ENCODE measurements at regions not wholly inside any gene's neighbourhood (a gene's known extent, or its start where the extent isn't known, plus 50 kb on each side); places are given as distances from the start of the nearest gene placed in this dataset.

GRCh38 chr5:52409835-52410234 lies 377.9 kb upstream of the ITGA1 start:
- TF ChIP-seq POLR2AphosphoS5 (IDR thresholded peaks at IDR 0.05; ENCODE audit: low read depth, low read length) (no peak), TAF1 (IDR thresholded peaks at IDR 0.05; ENCODE audit: borderline replicate concordance, low read depth, low read length) (no peak), POLR2A (IDR thresholded peaks at IDR 0.05; ENCODE audit: low read depth, low read length) (no peak)
- no peak for DNase-seq (ENCODE audit: insufficient read length)
- no peak for FAIRE-seq

GRCh38 chr5:52419357-52419756 lies 368.4 kb upstream of the ITGA1 start:
- TF ChIP-seq POLR2AphosphoS5 (IDR thresholded peaks at IDR 0.05; ENCODE audit: low read depth, low read length): no peak
- TF ChIP-seq TAF1 (IDR thresholded peaks at IDR 0.05; ENCODE audit: borderline replicate concordance, low read depth, low read length): no peak
- no peak for TF ChIP-seq POLR2A (IDR thresholded peaks at IDR 0.05; ENCODE audit: low read depth, low read length)
- FAIRE-seq: no peak
- DNase-seq (ENCODE audit: insufficient read length): no peak

DNA sequence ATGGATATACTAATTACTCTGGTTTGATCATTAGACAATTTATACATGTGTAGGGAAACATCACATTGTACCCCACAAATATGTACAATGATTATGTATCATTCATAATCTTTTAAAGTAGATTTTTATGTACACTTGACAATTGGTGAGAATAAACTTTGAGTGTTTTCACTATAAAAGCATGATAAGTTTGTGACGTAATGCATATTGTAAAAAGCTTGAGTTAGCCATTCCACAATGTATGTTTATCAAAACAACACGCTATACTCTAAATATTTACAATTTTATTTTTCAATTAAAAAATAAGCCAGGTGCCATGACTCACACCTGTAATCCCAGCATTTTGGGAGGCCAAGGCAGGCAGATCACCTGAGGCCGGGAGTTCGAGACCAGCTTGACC lies 360.1 kb upstream of the ITGA1 start:
- DNase-seq (ENCODE audit: insufficient read length) (no peak), FAIRE-seq (no peak)
- TF ChIP-seq TAF1 (IDR thresholded peaks at IDR 0.05; ENCODE audit: borderline replicate concordance, low read depth, low read length) (no peak), POLR2A (IDR thresholded peaks at IDR 0.05; ENCODE audit: low read depth, low read length) (no peak)

GRCh38 chr5:52428977-52429489 lies 358.7 kb upstream of the ITGA1 start:
- no peak for DNase-seq (ENCODE audit: insufficient read length)
- TF ChIP-seq TAF1 (IDR thresholded peaks at IDR 0.05; ENCODE audit: borderline replicate concordance, low read depth, low read length): no peak
- TF ChIP-seq POLR2A (IDR thresholded peaks at IDR 0.05; ENCODE audit: low read depth, low read length): no peak
- TF ChIP-seq POLR2AphosphoS5 (IDR thresholded peaks at IDR 0.05; ENCODE audit: low read depth, low read length): no peak
- no peak for FAIRE-seq

GRCh38 chr5:52441768-52442167 lies 345.9 kb upstream of the ITGA1 start:
- DNase-seq (ENCODE audit: insufficient read length) (no peak), FAIRE-seq (no peak)
- TF ChIP-seq POLR2AphosphoS5 (IDR thresholded peaks at IDR 0.05; ENCODE audit: low read depth, low read length) (no peak), TAF1 (IDR thresholded peaks at IDR 0.05; ENCODE audit: borderline replicate concordance, low read depth, low read length) (no peak), POLR2A (IDR thresholded peaks at IDR 0.05; ENCODE audit: low read depth, low read length) (no peak)

DNA sequence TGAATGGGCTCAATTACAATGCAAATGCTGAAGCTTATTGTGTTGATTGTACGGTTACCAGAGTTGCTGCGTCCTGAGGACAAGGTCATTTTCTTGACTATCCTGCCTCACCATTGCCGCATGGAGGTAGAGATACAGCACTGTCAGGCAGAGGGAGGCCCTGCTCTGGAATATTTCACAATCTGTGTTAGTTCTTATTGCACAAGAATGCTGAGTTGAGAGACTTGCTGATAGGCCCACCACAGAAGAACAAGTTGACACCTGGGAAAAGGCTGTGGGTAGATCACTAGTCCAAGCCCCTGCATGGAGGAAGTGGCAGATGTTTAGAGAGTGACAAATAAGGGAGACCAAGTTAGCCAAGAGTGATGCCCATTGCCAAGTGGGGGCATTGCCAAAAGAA lies 344.5 kb upstream of the ITGA1 start:
- no peak for DNase-seq (ENCODE audit: insufficient read length)
- TF ChIP-seq TAF1 (IDR thresholded peaks at IDR 0.05; ENCODE audit: borderline replicate concordance, low read depth, low read length) (no peak), POLR2AphosphoS5 (IDR thresholded peaks at IDR 0.05; ENCODE audit: low read depth, low read length) (no peak), POLR2A (IDR thresholded peaks at IDR 0.05; ENCODE audit: low read depth, low read length) (no peak)
- no peak for FAIRE-seq

DNA sequence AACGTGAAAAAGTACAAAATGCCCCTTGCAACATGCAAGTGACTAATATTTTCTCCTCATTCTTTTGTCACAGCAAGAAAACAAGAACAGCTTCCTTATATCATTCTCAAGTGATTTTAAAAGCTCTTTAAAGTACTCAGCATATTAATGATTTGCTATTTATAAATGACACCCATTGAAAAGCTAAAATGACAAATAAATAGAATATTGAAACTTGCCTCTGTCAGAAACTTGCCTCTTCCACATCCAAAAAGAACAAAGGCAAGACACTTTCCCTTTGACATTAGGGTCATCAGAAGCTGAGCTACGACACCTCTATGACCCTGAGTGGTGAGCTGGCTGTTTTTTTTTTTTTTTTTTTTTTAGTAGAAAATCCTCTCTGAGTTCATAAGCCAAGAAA lies 339.6 kb upstream of the ITGA1 start:
- DNase-seq (ENCODE audit: insufficient read length) (no peak), FAIRE-seq (no peak)
- TF ChIP-seq TAF1 (IDR thresholded peaks at IDR 0.05; ENCODE audit: borderline replicate concordance, low read depth, low read length) (no peak), POLR2AphosphoS5 (IDR thresholded peaks at IDR 0.05; ENCODE audit: low read depth, low read length) (no peak), POLR2A (IDR thresholded peaks at IDR 0.05; ENCODE audit: low read depth, low read length) (no peak)

DNA sequence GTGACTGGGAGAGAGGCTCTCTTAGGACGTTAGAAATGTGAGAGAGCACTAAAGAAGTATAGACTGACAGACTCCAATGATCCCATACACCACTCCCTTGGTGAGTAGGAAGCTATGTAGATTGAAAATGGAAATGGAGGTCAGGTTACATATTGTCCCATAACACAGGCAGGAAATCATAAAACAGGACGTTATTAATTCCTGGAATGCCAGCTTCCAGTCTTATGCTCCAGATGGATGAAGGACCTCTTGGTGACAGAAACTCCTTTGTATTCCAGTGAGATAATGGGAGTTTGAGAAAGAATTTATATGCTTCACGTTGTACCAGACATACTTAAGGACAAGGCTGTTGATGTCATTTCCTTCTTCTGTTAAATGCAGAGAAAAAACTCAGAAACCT lies 338.2 kb upstream of the ITGA1 start:
- FAIRE-seq (no peak), DNase-seq (ENCODE audit: insufficient read length) (no peak)
- TF ChIP-seq POLR2AphosphoS5 (IDR thresholded peaks at IDR 0.05; ENCODE audit: low read depth, low read length) (no peak), TAF1 (IDR thresholded peaks at IDR 0.05; ENCODE audit: borderline replicate concordance, low read depth, low read length) (no peak), POLR2A (IDR thresholded peaks at IDR 0.05; ENCODE audit: low read depth, low read length) (no peak)

DNA sequence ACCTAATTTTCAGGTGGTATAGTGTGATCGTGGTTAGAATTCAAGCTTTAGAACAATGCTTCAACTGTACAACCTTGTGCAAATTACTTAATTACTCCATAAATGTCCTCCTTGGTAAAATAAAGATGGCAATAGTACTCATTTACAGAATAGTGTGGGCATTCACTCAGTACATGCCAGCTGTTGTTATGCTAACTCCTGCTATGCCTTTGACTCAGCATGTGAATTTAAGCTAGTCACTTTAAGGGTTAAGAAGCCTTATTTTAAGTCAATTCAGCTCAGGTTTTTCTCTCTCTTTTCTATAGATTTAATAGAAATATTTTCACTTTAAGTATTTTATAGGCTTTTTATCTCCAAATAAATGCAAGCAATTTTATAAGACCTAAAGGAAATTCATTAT lies 335.6 kb upstream of the ITGA1 start:
- DNase-seq (ENCODE audit: insufficient read length): no peak

GRCh38 chr5:52453176-52453575 lies 334.5 kb upstream of the ITGA1 start:
- FAIRE-seq (no peak), DNase-seq (ENCODE audit: insufficient read length) (no peak)
- no peak for TF ChIP-seq POLR2AphosphoS5 (IDR thresholded peaks at IDR 0.05; ENCODE audit: low read depth, low read length)
- no peak for TF ChIP-seq TAF1 (IDR thresholded peaks at IDR 0.05; ENCODE audit: borderline replicate concordance, low read depth, low read length)
- no peak for TF ChIP-seq POLR2A (IDR thresholded peaks at IDR 0.05; ENCODE audit: low read depth, low read length)

More for the DNA sequence above, 335.6 kb upstream of the ITGA1 start:
- FAIRE-seq: no peak
- TF ChIP-seq POLR2A (IDR thresholded peaks at IDR 0.05; ENCODE audit: low read depth, low read length) (no peak), POLR2AphosphoS5 (IDR thresholded peaks at IDR 0.05; ENCODE audit: low read depth, low read length) (no peak)

- no peak for TF ChIP-seq TAF1 (IDR thresholded peaks at IDR 0.05; ENCODE audit: borderline replicate concordance, low read depth, low read length)
- no peak for TF ChIP-seq POLR2AphosphoS5 (IDR thresholded peaks at IDR 0.05; ENCODE audit: low read depth, low read length)
- no peak for TF ChIP-seq POLR2A (IDR thresholded peaks at IDR 0.05; ENCODE audit: low read depth, low read length)
- DNase-seq (ENCODE audit: insufficient read length) (no peak), FAIRE-seq (no peak)
These were observed 331.8 kb upstream of the ITGA1 start for GRCh38 chr5:52455920-52456319.

GRCh38 chr5:52457810-52458209 lies 329.9 kb upstream of the ITGA1 start:
- DNase-seq (ENCODE audit: insufficient read length): no peak

GRCh38 chr5:52466113-52466512 lies 321.6 kb upstream of the ITGA1 start:
- TF ChIP-seq POLR2A (IDR thresholded peaks at IDR 0.05; ENCODE audit: low read depth, low read length) (no peak), POLR2AphosphoS5 (IDR thresholded peaks at IDR 0.05; ENCODE audit: low read depth, low read length) (no peak), TAF1 (IDR thresholded peaks at IDR 0.05; ENCODE audit: borderline replicate concordance, low read depth, low read length) (no peak)
- DNase-seq (ENCODE audit: insufficient read length): no peak
- no peak for FAIRE-seq

More at GRCh38 chr5:52457810-52458209, 329.9 kb upstream of the ITGA1 start:
- no peak for FAIRE-seq
- TF ChIP-seq POLR2A (IDR thresholded peaks at IDR 0.05; ENCODE audit: low read depth, low read length): no peak
- TF ChIP-seq TAF1 (IDR thresholded peaks at IDR 0.05; ENCODE audit: borderline replicate concordance, low read depth, low read length): no peak
- TF ChIP-seq POLR2AphosphoS5 (IDR thresholded peaks at IDR 0.05; ENCODE audit: low read depth, low read length): no peak

All from GM12892 (cell line).